GM18519 (cell line): ENCODE measurements at regions not wholly inside any gene's neighbourhood (a gene's known extent, or its start where the extent isn't known, plus 50 kb on each side); places are given as distances from the start of the nearest gene placed in this dataset.

Experiments used
- ATAC-seq: cut with Tn5 transposase; IDR thresholded peaks from one replicate; pipeline ENCODE4 v1.9.1; 2021; ENCODE audit warnings: mild to moderate bottlenecking, moderate library complexity; ENCODE audit not compliant: unreplicated experiment, low FRiP score

DNA sequence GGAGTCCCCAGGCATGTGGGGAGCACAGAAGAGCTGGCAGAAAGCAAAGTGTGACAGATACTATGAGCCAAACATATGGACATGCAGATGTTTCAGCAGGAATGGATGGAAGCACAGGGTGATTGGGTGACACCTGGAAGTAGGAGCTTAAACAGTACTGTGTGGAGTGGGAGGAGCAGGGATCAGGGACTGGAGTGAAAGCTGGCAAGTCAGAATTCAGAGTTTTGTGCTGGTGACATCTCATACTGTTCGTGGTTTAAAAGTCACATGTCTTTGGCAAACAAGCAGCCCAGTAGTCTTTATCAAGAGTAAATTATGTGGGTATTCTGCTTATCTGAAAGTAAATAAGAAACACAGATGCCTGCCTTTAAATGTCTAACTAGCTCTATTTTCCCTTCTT is 408.2 kb downstream of the COG6 start:
- no peak for ATAC-seq

GRCh38 chr13:40064154-40065097 is 409.0 kb downstream of the COG6 start:
- no peak for ATAC-seq

- ATAC-seq: no peak
Observed at GRCh38 chr13:40069173-40070044, 413.9 kb downstream of the COG6 start.

- no peak for ATAC-seq
Observed at GRCh38 chr13:40070357-40070756, 414.9 kb downstream of the COG6 start.

DNA sequence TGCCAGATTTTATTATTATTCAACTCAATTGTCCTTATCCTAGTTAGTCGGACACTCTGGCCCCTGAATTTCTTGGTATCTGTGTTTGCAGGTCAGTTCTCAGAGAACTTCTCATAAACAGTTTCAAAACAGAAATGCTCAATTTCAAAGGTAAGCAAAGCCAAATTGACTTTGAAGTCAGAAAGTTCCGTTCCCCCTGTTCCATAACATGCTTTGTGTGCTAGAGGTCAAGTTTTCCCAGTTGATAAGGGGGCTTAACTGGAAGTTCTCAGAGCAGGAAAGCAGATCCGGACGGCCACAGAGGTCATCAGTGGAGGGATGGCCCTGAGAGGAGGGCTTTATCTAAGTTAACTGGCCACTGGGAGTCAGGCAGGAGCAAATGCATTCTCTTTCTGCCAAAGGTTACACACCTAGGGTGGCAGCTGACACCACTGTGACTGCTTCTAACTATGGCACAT is 417.2 kb downstream of the COG6 start:
- no peak for ATAC-seq

DNA sequence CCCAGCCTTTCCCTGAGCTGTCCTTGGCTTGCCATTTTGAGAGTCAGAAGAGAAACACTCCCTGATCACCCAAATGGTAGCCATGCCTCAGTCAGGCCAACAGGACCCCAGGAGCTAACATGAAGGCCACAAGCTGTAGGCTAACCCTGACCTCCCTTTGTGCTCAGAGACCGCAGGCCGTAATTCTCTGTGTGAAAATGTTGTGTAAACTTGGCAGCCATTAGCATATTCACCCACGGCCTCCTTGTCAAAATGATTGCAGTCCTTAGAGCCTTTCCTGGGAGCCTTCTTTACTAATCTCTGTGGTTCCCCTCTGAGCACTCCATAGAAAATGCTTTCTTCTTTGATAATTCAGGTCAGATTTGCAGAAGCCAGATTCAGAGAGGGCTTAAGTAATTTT is 418.9 kb downstream of the COG6 start:
- ATAC-seq: no peak

DNA sequence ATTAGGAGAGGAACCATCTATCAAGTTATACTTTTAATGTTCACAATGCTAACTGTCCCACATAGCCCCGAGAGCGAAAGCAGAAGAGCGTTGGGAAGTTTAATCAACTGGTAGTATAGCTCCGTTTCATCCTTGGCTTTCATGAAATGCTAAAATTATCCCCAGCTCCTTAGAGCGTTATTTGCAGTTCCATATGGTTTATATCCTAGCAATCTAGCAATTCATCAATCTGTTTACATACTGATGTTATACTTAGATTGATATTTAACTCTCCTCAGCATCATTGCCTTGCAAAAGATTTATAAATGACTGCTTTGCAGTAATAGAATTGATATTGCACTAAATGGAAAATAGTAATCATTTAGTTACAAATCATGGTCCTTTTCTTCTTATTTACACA is 419.8 kb downstream of the COG6 start:
- ATAC-seq: no peak

GRCh38 chr13:40076765-40077362 is 421.4 kb downstream of the COG6 start:
- ATAC-seq: no peak

GRCh38 chr13:40077396-40078027 is 422.1 kb downstream of the COG6 start:
- no peak for ATAC-seq

GRCh38 chr13:40079721-40080120 is 424.3 kb downstream of the COG6 start:
- ATAC-seq: no peak

DNA sequence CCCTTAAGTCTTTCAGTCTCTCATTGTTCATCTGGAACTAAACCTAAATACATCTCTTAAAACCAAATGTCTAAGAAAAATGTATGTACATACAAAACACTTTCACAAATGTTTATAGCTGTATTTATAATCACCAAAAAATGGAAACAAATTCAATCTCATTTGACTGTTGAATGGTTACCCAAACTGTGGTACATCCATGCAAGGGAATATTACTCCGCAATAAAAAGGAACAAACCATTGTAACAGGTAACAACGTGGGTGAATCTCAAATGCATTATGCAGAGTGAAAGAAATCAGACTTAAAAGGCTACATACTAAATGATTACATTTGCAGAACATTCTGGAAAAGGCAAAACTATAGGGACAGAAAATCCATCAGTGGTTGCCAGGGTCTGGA is 425.2 kb downstream of the COG6 start:
- ATAC-seq: no peak

DNA sequence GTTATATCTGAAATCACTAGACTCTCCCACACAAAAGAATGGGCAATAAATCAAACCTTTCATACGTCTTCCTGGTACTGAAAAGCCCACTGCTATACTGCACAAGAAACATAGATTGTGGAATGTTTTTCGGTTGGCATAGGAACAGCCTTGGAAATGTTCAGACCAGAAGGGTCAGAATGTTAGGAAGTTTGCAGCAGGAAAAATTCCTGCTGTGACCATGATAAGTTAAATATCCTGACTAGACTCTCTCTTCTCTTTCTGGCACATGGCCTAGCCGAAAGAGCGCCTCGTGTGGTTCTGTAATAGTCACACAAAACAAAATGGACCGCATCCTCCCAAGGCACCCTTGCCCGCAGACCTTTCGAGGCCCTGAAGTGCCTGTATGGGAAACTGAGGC is 427.2 kb downstream of the COG6 start:
- no peak for ATAC-seq

- ATAC-seq: no peak
Observed at GRCh38 chr13:40083841-40084240, 428.4 kb downstream of the COG6 start.

DNA sequence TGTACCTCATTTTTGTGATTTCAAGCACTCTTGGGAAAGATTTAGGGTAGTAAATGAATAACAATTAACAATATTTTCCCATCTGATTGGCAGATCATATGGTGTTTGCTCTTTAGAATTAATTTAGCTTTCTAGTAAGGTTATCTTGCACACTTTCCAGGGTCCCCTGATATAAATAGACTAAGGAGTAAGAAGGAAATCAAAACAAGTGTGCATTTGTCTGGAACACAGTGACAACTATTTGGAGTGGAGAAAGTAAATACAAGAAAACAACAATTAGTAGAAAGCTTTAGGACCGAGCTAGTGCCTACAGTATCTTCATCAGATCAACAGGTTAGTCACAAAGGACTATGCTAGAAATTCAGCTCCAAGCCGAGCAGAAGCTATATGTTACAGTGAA is 429.5 kb downstream of the COG6 start:
- ATAC-seq: no peak

GRCh38 chr13:40087091-40088002 is 431.9 kb downstream of the COG6 start:
- no peak for ATAC-seq

- no peak for ATAC-seq
Observed at GRCh38 chr13:40094056-40094455, 438.6 kb downstream of the COG6 start.

GRCh38 chr13:40095695-40096356 is 440.4 kb downstream of the COG6 start:
- ATAC-seq: no peak

- ATAC-seq: no peak
Observed at GRCh38 chr13:40096357-40096901, 441.0 kb downstream of the COG6 start.

DNA sequence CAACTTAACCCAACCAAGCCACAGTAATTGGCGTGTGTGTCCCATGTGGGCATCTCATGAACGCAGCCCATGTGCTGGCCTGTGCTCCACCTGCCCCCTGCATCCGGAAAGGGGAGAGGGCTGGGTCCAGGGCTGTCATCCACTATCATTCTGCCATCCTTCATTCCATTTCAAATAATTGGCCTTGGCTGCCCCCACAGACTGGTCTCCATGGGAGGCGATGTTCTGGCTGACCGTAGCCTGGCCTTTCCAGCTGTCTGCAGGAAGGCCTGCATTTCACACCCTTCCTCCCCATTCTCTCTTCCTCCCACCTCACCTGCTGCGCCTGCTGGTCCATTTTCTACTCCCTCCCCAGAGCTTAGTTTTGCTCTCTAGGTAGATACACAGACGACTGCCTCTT is 442.8 kb downstream of the COG6 start:
- ATAC-seq: no peak
